KMS-11 (cell line): ENCODE measurements at regions not wholly inside any gene's neighbourhood (a gene's known extent, or its start where the extent isn't known, plus 50 kb on each side); places are given as distances from the start of the nearest gene placed in this dataset.

Experiments used
- H2AFZ ChIP-seq: fragments of 200-600 bp; sonication (generic); 2 replicates; pipeline ENCODE4 v1.6.1; 2016; ENCODE audit warnings: antibody characterized with exemption, mixed run types, low read depth
- H3K27ac ChIP-seq: fragments of 200-600 bp; sonication (generic); 2 replicates; pipeline ENCODE4 v1.6.1; 2016; ENCODE audit warnings: mild to moderate bottlenecking, mixed run types
- H3K27me3 ChIP-seq: fragments of 200-600 bp; sonication (generic); 2 replicates; pipeline ENCODE4 v1.6.1; 2017; ENCODE audit warnings: mild to moderate bottlenecking, low read depth, mixed run types, moderate library complexity; ENCODE audit not compliant: insufficient read depth
- H3K36me3 ChIP-seq: fragments of 200-600 bp; sonication (generic); 2 replicates; pipeline ENCODE4 v1.6.1; 2017; ENCODE audit warnings: mild to moderate bottlenecking, mixed run types; ENCODE audit not compliant: insufficient read depth
- H3K4me1 ChIP-seq: fragments of 200-600 bp; sonication (generic); 2 replicates; pipeline ENCODE4 v1.6.1; 2016; ENCODE audit warnings: mild to moderate bottlenecking, low read depth, mixed run types; ENCODE audit not compliant: poor library complexity, severe bottlenecking
- H3K4me2 ChIP-seq: fragments of 200-600 bp; sonication (generic); 2 replicates; pipeline ENCODE4 v1.7.0; 2016; ENCODE audit warnings: mild to moderate bottlenecking, mixed run types
- H3K4me3 ChIP-seq: fragments of 200-600 bp; sonication (generic); IDR thresholded peaks from 2 replicates; pipeline ENCODE4 v1.6.1; 2017; ENCODE audit warnings: low read depth, low read length, mixed read lengths; ENCODE audit not compliant: insufficient read depth
- H3K79me2 ChIP-seq: fragments of 200-600 bp; sonication (generic); 2 replicates; pipeline ENCODE4 v1.6.1; 2016; ENCODE audit warnings: low read depth, mixed run types; ENCODE audit not compliant: insufficient read depth
- H3K9ac ChIP-seq: fragments of 200-600 bp; sonication (generic); 2 replicates; pipeline ENCODE4 v1.6.1; 2016; ENCODE audit warnings: mild to moderate bottlenecking, mixed run types
- H4K20me1 ChIP-seq: fragments of 200-600 bp; sonication (generic); 2 replicates; pipeline ENCODE4 v1.6.1; 2016; ENCODE audit warnings: mild to moderate bottlenecking, mixed run types; ENCODE audit not compliant: insufficient read depth
- CTCF ChIP-seq: fragments of 200-600 bp; sonication (generic); conservative IDR thresholded peaks from 2 replicates; pipeline ENCODE4 v1.6.1; 2017; ENCODE audit warnings: low read depth, mild to moderate bottlenecking, antibody characterized with exemption, low read length, moderate library complexity, mixed read lengths

GRCh38 chr6:22017272-22017671 is 279.6 kb downstream of the PRL start:
- no peak overlapping the region for H3K4me3 ChIP-seq
- no peak overlapping the region for H3K9ac ChIP-seq
- no peak overlapping the region for H3K27ac ChIP-seq
- H3K36me3 ChIP-seq: no peaks in the 10 kb centered on the region
- H2AFZ ChIP-seq: no peak overlapping the region
- no peak for TF ChIP-seq CTCF
- H3K4me2 ChIP-seq: no peak overlapping the region
- H3K27me3 ChIP-seq: no peaks in the 10 kb centered on the region
- no peaks in the 10 kb centered on the region for H3K79me2 ChIP-seq
- no peaks in the 10 kb centered on the region for H3K4me1 ChIP-seq
- H4K20me1 ChIP-seq: no peaks in the 10 kb centered on the region

- Histone ChIP-seq H4K20me1 (no peaks in the 10 kb centered on the region), H3K4me2 (no peak overlapping the region), H3K27me3 (no peaks in the 10 kb centered on the region), H3K4me3 (no peak overlapping the region), H3K27ac (no peak overlapping the region), H3K79me2 (no peaks in the 10 kb centered on the region), H3K9ac (no peak overlapping the region), H3K4me1 (no peaks in the 10 kb centered on the region), H3K36me3 (no peaks in the 10 kb centered on the region), H2AFZ (no peak overlapping the region)
- TF ChIP-seq CTCF: no peak
Measured at GRCh38 chr6:22017766-22018165, 279.1 kb downstream of the PRL start.

GRCh38 chr6:22019857-22020256 is 277.0 kb downstream of the PRL start:
- Histone ChIP-seq H3K4me1 (no peaks in the 10 kb centered on the region), H3K27me3 (no peaks in the 10 kb centered on the region), H3K4me3 (no peak overlapping the region), H2AFZ (no peak overlapping the region), H3K4me2 (no peak overlapping the region), H3K9ac (no peak overlapping the region), H3K36me3 (no peaks in the 10 kb centered on the region), H4K20me1 (no peaks in the 10 kb centered on the region), H3K27ac (no peak overlapping the region), H3K79me2 (no peaks in the 10 kb centered on the region)
- no peak for TF ChIP-seq CTCF

- no peak overlapping the region for H3K9ac ChIP-seq
- H3K79me2 ChIP-seq: no peaks in the 10 kb centered on the region
- H2AFZ ChIP-seq: no peak overlapping the region
- no peaks in the 10 kb centered on the region for H4K20me1 ChIP-seq
- no peak for TF ChIP-seq CTCF
- H3K4me1 ChIP-seq: no peaks in the 10 kb centered on the region
- no peaks in the 10 kb centered on the region for H3K36me3 ChIP-seq
- H3K4me3 ChIP-seq: no peak overlapping the region
- no peaks in the 10 kb centered on the region for H3K27me3 ChIP-seq
- H3K27ac ChIP-seq: no peak overlapping the region
- H3K4me2 ChIP-seq: no peak overlapping the region
Measured at GRCh38 chr6:22020299-22021003, 276.4 kb downstream of the PRL start.
